NCI-H2227 (cell line): ENCODE measurements at regions not wholly inside any gene's neighbourhood (a gene's known extent, or its start where the extent isn't known, plus 50 kb on each side); places are given as distances from the start of the nearest gene placed in this dataset.

ENCODE experiments used
- DNase-seq: peaks from one replicate; lab custom pipeline; 2025; ENCODE audit not compliant: unreplicated experiment; lab: John Stamatoyannopoulos, UW

DNA sequence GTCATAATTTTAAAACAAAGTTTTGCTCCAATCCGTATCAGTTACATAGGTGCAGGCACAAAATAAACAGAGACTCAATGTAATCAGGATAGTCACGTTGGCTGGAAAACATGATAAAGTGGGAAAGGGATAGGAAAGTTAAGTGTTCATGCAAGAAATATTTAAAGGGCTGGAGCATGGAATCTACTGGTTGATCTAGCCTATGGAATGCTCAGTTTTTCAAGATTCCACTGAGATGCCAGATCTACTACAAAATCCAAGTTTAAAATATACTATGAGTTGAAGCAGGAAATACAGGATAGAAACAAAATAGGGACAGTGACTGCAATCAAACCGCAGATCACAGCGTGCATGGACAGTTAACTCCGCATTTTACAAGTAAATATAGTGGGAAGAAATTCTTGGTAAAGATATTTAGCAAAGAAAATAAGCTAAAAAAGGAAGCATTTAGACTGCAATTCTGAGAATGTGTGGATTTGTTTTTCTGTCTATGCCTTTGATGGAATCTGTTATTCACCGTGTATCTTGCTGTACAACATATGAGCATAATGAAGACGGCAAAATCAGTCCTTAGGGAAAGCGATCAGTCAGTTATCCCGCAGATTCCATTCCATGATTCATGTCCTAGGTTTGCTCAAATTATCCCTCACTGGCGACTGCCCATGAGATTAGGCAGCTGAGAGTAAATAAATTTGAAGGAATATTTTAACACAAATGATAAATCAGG lies 1044.3 kb downstream of the FLRT2 start:
- DNase-seq, result no peak

GRCh38 chr14:86570371-86570770 lies 1040.4 kb downstream of the FLRT2 start:
- no peak for DNase-seq

DNA sequence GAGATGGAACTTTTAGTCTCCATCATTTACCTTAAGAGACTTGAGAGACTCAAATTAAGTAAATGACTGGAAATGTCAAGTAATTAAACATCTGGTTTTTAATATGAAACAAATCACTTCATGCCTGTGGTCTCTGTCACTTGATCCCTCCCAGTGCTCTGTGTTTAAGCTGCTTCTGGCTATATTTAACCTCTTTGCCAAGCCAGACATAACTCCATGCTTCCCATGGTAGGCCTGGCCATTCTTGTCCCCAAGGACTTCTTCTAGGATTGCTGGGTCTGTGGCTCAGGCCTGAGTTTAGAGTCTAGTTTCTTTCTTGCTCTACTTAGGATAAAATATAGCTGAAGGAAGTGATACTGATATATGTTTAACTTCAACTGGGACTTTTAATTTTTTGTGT lies 1013.6 kb downstream of the FLRT2 start:
- no peak for DNase-seq

GRCh38 chr14:86541972-86542371 lies 1012.0 kb downstream of the FLRT2 start:
- no peak for DNase-seq

GRCh38 chr14:86540636-86541247 lies 1010.8 kb downstream of the FLRT2 start:
- DNase-seq, result no peak

GRCh38 chr14:86539361-86540070 lies 1009.6 kb downstream of the FLRT2 start:
- DNase-seq, result no peak

DNA sequence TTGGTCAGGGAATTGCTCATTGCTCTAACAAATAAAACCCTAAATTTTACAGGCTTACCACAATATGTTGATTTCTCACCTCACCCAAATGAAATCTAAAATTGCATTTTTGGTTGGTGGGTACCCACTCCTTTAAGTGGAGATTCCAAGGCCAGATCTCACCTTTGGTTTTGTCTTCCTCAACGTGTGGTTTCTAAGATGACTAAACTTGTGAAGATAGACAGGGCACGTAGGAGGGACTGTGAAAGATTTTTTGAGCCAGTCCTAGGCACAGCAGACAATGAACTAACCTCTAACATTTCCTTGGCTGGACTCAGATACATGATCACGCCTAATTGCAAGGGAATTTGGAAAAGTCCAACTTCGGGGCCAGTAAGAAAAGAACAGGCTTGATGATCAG lies 1003.9 kb downstream of the FLRT2 start:
- no peak for DNase-seq

- no peak for DNase-seq
Observed at GRCh38 chr14:86532219-86532618, 1002.3 kb downstream of the FLRT2 start.

GRCh38 chr14:86530457-86530856 lies 1000.5 kb downstream of the FLRT2 start:
- DNase-seq, result no peak

DNA sequence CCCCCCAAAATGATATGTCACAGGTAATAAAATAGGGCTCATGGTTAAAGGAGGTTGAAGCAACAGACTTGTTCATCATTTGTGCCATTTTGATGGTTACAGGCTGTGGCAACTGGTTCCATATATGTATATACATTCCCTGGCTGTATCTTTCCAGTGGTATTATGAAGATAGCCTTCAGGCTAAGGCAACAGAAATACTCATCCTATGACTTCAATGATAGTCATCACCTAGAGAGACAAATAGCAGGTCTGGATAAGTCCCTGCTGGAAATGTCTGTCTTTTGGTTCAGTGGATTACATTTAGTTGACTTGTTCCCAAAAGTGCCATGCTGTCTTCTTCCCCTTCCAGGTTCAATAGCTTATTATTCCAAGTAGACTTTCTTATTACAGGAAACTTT lies 997.4 kb downstream of the FLRT2 start:
- no peak for DNase-seq

- no peak for DNase-seq
Observed at GRCh38 chr14:86525673-86526072, 995.7 kb downstream of the FLRT2 start.

DNA sequence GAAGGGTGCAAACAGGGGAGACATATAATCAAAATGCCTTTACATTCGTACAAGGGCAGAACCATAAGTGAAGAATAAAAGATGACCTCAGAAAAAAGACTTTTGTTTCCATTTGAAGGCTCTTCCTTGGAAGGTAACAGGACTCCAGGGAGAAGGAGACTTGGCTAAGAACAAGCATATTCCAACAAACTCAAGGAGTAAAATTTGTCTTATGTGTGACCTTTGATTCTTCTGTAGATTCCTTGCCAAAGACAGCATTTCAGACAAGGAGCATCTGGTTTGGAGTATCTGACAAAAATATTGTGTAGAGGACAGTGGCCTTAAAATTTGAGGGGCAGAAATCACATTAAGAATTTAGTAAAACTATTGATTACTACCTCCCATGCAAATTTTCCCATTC lies 991.9 kb downstream of the FLRT2 start:
- no peak for DNase-seq

- no peak for DNase-seq
Observed at GRCh38 chr14:86521031-86521730, 991.2 kb downstream of the FLRT2 start.

DNA sequence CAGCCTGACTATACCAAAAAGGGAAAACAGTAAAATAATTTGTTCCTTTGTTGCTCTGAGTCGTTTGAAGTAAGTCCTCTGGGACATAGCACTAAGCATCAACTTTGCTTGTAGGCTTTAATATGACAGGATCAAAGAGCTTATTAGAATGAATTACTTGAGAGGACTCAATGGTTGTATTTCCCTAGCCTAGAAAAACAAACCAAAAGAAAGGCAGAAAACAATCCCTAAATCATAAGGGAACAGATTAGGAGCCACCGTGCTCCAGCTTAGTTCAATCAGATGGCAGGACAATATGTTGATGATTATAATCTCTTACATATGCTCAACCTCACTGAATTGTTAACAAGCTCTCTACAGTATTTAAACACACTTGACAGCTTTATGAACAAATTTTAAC lies 988.4 kb downstream of the FLRT2 start:
- DNase-seq, result no peak

DNA sequence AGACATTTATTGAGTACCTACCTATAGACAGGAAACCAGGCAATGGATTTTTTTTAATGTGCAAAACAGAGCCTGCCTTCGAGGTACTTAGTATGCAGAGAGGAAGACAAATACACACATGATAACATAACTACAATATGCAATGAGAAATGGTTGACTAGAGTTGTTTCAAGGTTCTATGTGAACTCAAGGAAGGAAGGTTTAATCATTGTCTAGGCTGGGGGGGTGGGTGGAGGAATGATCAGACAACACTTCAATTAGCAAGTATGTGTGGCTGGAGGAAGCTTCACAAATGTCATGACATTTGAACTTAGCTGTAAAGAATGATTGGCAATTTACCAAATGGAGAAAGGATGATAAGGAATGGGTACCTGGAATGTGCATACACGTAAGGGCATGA lies 985.3 kb downstream of the FLRT2 start:
- no peak for DNase-seq

DNA sequence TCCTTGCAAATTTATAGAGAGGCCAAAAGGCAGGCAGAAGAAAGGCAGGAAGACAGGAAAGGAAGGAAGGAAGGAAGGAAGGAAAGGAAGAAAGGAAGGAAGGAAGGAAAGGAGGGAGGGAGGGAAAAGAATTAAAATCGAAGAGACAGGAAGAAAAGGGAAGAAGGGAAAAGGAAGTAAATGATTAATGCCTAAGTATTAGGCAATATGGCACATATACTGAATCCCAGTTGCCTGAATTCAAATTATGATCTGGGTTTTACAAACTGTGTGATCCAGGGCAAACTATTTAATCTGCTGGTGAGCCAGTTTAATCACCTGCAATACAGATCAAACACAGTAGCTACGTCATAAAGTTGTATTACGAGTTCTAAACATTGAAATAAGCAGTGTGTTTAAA lies 983.6 kb downstream of the FLRT2 start:
- DNase-seq, result no peak

- DNase-seq, result no peak
Observed at GRCh38 chr14:86513056-86513455, 983.1 kb downstream of the FLRT2 start.

- DNase-seq, result peak; percentile 8
Observed at GRCh38 chr14:86510491-86510890, 980.5 kb downstream of the FLRT2 start.

- no peak for DNase-seq
Observed at GRCh38 chr14:86505808-86506207, 975.9 kb downstream of the FLRT2 start.

- no peak for DNase-seq
Observed at GRCh38 chr14:86501611-86502010, 971.7 kb downstream of the FLRT2 start.

GRCh38 chr14:86491743-86492142 lies 961.8 kb downstream of the FLRT2 start:
- DNase-seq, result no peak

DNA sequence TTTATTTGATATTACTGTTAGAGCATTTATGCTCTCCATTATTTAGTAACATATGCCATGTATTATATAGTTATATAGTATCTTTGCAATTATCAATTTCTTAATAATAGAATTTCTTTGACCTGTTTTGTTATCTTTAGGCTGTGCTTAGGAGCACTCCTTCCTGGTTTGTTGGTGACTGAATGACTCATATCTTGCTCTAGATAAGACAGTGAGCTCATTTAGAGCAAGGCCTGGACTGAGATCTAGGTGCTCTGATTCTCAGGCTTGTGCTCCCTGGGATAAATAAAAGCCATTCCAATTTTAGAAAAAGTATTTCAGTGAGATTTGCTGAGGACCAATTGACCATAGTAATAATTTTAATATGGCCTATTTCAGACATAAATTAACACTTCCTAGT lies 951.2 kb downstream of the FLRT2 start:
- DNase-seq, result no peak
